Left kidney (tissue), 1 donor: ENCODE measurements at regions not wholly inside any gene's neighbourhood (a gene's known extent, or its start where the extent isn't known, plus 50 kb on each side); places are given as distances from the start of the nearest gene placed in this dataset.
"Not testable (repeated sequence)": the region's sequence is repeated elsewhere in the genome, so short reads cannot be mapped to it uniquely, and the experiment has no call there.

ENCODE experiments used
- DNase-seq: peaks from one replicate; pipeline ENCODE4 v3.0.0-alpha.2; 2013

DNA sequence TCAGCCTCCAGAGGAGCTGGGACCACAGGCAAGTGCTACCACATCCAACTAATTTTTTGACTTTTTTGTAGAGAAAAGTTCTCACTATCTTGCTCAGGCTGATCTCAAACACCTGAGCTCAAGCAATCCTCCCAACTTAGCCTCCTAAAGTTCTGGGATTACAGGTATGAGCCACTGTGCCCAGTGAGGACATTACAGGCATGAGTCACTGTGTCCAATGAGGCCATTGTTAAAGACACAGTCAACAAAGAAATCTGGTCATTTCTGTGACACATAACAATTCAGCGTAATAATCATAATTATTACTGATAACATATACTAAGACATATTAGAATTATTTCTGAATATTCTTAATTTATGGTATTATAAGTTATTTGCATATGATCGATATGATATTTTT lies 463.4 kb upstream of the NDN start:
- DNase-seq: no peak

DNA sequence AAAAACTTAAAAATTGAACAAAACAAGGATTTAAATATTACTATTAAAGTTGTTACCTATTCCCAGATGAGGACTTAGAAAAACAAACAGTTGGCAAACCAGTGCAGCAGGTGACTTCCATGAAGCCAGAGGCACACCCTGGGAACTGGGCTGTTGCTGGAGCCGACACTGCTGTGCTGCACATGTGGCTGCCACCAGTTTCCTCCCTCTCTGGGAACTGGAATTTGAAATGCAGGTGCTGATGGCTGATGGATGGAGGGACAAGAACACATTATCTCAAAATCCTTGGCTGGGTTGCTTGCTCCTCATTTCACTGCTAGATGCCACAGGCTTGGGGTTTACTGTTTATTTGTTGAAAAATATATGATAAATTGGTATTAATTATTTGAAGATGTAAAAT lies 471.2 kb upstream of the NDN start:
- DNase-seq: not testable (repeated sequence)

DNA sequence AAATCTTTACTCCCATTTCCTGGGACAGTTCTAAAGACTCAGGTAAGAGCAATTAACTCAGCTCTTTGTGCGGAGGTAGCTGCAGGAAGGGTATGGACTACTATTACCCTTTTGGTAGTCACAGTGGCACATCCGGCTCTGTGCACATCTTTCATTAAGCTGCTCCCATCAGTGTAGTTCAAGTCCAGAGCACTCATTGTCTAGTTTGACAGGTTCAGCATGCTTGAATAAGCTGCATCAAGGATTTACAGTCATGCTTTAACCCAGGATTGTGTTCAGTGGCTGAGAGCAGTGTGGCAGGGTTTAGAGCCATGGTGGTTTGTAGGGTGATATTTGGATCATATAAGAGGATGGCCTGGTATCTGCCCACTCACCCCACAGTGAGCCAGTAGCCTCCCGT lies 478.4 kb upstream of the NDN start:
- DNase-seq: not testable (repeated sequence)

DNA sequence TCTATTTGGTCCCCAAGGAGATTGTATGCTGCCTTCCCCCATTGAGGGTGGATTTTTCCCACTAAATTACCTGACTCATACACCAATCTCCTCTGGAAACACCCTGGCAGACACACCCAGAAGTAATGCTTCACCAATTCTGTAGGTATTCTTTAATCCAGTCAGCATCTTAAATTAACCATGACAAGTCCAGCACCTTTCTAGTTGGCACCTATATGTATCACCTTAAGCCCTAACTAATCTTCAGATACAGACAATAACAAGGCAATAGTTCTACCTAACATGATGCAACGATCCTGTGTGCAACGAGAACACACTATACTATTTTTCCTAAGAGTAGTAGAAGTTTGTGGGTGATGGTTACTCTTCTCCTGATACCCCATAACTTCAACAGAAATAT lies 473.3 kb upstream of the NPAP1 start:
- DNase-seq: not testable (repeated sequence)

DNA sequence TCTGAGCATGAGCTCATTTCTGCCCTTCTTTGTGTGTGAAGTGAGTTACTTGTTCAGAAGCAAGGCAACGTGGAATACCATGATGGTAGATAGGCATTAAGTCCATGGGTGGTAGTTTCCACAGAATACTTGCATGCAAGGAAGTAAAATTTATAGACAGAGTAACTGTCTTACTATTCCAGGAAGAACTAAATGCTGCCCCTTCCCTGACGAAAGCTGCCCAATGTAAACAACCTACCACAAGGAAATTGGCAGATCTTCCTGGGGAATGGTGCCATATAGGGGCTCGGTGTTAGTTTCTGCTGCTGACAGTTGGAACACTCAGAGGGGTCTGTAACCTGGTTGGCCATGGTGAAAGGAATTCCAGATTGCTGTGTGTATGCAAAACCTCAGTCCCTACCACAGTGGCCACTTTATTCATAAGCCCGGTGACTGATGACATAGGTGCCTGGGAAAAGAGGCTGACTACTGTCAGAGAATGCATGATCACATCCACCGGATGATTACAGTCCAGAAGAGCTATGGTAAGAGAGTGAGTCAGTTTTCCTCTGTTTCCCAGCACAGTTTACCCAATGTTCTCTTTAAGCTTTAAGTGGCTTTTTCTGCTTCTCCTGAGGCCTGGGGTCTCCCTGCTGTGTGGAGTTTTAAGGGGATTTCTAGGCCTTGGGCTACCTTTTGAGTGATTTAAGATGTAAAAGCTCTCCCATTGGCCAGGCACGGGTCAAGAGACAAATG lies 463.7 kb upstream of the NPAP1 start:
- not testable (repeated sequence) for DNase-seq

DNA sequence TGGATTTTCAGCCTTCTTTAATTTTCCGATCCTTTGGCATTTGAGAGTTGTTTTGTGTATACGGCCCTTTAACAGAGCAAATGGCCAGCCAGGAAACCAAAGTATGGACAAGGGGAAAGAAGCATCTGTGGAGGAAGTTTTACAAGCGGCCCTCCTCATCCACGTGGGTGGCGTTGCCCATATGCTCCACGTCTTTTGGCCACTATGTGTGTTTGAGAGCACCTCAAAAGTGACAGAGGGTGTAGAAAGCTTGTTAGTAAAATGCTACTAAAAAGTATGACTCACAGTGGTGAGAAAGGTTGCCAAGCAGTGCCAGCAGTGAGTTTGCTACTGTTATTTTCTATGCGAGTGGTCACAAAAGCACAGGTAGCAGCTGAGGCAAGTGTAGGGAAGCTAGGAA lies 451.8 kb upstream of the NPAP1 start:
- DNase-seq: no peak

DNA sequence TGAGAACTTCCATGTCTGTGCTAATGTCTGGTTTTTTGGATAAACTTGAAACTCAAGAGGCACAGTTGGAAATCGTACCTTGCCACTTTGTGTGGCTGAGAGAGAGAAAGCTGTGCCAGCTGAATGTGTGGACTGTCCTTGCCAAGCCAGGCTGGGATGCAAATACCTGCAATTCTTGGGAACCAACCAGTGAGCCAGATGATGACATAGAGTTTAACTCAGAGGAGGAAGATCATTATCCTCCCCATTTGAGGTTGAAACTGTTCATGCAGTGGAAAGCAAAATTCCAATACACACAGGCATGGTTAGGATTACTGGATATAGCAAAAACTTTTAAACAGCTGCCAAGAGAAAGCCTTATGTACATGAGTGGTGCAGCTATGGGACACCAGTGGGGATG lies 451.4 kb upstream of the NPAP1 start:
- DNase-seq: no peak

DNA sequence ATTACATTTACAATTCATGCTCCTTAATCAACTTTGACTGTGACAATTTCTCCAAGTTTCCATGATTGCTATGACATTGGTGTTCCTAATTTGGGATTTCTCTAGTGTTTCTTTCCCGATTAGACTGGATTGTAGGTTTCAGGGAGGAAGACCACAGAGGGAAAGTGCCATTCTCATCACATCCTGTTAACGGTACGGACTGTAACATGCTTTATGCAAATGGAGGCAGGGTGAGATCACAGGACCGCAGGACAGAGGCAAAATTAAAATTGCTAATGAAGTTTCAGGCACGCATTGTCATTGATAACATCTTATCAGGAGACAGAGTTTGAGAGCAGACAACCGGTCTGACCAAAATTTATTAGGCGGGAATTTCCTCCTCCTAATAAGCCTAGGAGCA lies 446.7 kb upstream of the NPAP1 start:
- DNase-seq: not testable (repeated sequence)

DNA sequence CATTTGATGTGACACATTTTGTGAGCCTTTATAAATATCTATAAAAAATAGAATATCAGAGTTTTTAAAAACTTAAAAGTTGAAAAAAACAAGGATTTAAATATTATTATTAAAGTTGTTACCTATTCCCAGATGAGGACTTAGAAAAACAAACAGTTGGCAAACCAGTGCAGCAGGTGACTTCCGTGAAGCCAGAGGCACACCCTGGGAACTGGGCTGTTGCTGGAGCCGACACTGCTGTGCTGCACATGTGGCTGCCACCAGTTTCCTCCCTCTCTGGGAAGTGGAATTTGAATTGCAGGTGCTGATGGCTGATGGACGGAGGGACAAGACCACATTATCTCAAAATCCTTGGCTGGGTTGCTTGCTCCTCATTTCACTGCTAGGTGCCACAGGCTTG lies 442.4 kb upstream of the NPAP1 start:
- DNase-seq: not testable (repeated sequence)

DNA sequence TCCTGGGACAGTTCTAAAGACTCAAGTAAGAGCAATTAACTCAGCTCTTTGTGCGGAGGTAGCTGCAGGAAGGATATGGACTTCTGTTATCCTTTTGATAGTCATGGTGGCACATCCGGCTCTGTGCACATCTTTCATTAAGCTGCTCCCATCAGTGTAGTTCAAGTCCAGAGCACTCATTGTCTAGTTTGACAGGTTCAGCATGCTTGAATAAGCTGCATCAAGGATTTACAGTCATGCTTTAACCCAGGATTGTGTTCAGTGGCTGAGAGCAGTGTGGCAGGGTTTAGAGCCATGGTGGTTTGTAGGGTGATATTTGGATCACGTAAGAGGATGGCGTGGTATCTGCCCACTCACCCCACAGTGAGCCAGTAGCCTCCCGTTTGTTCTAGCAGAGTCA lies 435.0 kb upstream of the NPAP1 start:
- not testable (repeated sequence) for DNase-seq

DNA sequence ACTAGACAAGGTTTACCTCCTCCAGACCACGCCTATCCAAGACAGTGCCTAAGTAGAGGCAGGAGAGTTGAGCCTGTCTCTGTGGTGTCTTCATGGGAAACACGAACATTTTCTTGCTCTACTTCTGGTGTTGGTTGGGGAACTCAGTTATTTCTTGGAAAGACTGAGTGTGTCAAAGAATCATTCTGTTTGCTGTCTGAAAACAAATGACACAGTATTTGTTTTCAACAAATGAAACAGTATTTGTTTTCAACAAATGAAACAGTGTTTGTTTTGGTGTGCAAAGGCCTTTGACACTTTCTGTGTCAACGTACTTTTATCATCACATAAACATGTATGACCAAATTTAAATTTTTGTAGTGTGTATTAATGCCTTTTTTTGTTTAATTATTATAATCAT lies 416.5 kb upstream of the NPAP1 start:
- not testable (repeated sequence) for DNase-seq

DNA sequence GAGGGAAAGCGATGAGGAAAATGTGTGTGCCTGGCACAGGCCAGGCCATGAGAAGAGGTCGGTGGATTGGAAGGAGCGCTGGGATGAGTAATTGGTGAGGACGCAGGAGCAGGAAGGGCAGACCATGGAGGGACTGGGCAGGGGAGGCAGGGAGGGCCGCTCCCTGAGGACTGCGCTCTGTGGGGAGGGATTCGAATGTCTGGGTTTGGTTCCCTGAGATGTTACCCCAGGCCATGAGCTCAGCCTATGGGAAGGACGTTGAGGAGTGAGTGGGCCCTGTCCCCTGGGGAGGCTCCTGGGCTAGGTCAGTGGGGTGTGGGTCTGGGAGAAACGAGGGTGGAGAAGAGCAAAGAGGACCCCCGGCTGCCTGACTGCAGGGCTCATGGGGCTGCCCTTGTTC lies 415.2 kb upstream of the NPAP1 start:
- not testable (repeated sequence) for DNase-seq

DNA sequence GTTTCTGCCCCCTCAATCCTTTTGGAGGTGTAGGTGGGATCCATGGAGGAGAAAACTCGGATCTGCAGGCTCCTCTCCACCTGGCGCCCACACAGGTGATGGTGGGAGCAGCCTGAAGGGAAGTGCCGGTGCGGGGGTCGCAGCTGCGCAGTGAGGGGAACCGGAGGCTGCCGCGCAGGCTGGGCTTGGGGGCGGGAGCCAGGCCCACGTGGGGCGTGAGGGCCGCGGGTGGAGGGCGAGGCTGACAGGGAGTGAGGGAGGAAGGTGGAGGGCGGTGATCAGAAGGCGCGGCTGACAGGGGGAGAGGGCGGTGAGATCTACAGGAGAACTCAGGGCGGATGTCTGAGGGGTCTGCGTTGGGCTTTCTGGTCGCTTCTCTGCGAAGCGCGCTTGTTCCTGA lies 414.7 kb upstream of the NPAP1 start:
- DNase-seq: not testable (repeated sequence)

DNA sequence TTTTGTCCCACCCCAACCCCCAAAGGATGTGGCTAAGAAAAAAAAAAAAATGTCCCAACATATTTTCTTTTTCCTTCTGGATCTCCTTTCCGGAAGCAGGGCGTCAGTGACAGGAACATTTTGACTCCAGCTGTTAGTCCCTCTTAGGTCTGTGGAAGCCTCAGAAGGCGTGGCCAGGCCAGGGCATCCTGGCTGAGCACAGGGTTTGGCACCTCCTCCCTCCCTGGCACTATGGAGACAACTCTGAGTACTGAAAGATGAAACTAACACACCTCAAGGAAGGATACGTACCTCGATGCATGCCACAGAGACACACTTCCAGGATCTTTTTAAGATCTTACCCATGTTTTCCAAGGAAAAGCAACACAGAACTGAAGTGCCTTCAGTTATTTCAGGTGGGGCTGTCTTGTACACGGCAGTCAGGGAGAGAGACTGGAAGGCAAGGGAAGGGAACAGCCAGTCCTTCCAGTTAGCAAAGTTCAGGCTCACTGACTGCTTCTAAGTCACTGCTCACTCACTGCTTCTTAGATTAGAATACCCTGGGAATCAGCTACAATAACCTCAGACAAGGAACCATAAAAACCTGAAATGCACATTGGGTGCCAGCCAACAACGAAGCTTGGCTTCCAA lies 406.9 kb upstream of the NPAP1 start:
- DNase-seq: not testable (repeated sequence)

DNA sequence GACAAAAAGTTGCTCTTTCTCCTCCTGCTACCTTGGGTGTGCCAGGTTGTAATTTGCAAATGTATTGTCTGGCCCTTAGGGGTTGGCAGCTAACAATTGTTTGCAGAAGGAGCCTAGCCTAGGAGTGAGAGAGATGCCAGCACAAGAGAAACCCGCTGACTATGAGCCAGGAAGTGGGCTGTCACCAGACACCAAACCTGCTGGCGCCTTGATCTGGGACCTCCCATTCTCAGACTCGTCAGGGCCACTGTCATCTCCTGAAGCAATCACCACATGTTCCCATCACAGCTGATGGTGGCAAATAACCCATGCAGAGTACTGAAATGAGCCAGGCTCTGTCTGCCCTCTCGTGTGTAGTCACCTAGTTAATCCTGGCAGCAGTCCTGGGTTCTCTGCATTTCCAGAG lies 406.4 kb upstream of the NPAP1 start:
- DNase-seq: no peak

DNA sequence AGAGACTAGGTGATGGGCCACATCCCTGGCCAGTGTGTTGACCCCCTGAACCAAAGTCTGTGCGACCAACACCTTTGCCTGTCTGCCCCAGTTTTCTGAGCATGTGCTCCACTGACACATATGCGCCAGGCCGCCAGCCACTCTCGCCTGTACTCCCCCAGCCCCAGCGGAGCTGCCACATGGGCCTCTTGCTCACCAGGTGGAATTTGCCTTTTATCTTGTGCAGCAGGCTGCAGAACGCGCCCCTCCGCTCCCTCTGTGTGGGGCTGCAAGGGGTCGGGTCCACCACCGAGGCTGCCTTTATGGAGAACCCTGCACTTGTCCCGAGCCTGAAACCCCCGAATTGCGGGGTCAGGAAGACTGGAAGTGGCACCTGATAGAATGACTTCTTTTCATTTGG lies 405.7 kb upstream of the NPAP1 start:
- no peak for DNase-seq

DNA sequence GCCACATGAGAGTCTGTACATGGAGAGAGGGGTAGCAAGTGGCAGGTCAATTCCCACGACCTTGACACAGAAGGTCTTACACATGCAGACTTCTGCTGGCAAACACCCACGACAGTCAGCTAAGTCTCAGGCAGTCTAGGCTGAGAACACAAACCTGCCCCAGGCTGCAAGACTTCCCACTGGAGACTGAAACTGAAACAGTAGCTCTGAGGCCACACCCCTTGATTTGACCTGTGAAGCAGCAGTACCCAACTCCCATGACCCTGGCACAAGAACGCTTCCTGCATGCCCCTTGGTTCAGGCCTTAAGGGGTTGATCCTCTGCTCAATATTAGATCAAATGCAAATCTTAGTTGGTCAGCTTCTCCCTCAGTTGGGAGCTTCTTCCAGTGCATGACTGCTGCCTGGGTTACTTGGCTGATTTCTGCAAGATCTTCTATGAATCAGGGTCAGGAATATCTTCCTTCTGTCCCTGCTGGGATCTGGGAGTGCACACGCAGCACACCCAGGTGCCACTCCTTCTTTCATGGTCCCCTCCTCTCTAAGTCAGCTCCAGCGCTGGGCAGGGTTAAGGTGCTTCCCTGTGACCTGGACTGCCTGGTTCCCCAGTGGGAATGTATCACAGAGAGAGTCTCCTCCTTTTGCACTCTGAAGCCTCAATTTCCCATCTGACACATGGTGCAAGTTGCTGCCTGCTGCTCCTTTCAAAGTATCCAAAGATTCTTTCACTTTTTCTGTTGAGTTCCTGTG lies 403.9 kb upstream of the NPAP1 start:
- DNase-seq: not testable (repeated sequence)

DNA sequence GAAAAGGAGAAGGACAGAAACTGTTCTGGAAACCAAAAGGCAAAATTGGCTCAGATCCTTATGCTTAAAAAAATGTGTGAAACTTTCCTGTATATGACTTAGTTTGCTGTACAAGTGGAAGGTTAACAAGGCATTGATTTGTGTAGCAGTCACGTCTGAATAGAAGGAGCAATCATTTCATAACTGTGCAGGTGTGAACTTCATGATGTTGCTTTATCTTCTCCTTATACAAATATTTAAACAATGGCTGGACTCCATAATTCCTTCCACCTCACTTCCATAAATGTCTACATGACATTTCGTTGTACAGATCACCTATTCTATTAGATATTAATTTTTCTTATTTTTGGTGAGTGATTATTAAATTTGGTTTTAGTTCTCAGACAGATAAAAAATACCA lies 382.7 kb upstream of the NPAP1 start:
- no peak for DNase-seq

DNA sequence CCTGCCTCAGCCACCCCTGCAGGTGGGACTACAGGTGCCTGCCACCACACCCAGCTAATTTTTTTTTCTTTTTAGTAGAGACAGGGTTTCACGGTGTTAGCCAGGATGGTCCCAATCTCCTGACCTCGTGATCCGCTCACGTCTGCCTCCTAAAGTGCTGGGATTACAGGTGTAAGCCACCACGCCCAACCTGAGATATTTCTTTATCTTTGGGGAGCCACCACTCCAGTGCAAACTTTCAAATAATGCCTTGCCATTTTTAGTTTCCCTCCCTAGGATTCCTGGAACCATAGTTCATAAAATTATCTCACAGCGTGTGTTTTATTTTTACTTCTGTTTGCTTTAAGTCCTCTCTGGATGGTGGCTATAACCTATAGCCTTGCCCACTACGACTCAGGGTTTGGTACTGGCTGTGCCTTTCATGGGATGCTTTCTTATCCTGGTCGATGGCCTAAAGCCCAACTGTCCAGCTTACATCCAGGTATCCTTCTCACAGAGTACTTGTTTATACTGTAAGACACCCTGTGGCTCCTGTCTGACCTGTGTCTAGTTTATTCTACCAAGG lies 374.7 kb upstream of the NPAP1 start:
- not testable (repeated sequence) for DNase-seq

DNA sequence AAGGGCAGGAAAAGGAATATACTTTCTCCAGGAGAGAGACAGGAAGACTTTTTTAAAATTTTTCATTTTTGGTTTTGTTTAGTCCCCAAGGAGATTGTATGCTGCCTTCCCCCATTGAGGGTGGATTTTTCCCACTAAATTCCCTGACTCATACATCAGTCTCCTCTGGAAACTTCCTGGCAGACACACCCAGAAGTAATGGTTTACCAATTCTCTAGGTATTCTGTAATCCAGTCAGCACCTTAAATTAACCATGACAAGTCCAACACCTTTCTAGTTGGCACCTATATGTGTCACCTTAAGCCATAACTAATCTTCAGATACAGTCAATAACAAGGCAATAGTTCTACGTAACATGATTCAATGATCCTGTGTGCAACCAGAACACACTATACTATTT lies 373.6 kb upstream of the NPAP1 start:
- not testable (repeated sequence) for DNase-seq

DNA sequence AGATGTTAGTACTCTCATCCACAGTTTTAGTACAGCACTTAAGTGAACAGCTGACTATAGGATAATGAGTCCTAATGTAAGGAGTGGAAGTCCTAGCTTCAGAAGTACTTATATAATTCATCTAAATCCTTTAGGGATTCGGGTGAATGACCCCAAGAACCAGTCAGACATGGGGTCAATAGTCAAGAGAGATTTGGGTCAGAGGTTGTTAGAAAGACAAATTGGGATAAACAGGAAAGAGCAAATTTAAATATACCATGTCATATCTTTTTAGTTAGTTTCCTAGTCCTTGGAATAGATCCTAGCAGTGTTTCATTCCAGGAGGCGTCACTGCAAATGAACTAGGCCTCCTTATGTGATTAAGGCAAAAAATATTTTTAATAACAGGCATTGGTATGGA lies 370.8 kb upstream of the NPAP1 start:
- not testable (repeated sequence) for DNase-seq

DNA sequence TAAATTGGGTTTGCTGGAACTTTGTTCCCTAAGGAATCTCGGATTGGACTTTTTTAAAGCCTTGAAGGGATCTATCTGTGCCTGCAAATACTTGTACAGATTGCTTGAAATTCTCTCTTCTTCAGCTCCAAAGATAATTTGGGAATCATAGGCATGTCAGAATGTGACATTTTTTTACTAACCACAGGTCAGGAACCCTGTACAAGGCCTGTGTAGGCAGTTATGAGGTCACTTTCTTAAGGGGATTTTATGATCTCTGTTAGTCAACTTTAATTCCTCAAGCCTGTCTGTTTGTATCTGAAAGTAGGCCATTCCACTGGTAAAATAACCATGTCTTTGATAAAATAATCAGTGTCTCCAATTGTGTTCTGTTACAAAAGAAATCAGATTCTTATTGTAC lies 369.9 kb upstream of the NPAP1 start:
- DNase-seq: not testable (repeated sequence)

DNA sequence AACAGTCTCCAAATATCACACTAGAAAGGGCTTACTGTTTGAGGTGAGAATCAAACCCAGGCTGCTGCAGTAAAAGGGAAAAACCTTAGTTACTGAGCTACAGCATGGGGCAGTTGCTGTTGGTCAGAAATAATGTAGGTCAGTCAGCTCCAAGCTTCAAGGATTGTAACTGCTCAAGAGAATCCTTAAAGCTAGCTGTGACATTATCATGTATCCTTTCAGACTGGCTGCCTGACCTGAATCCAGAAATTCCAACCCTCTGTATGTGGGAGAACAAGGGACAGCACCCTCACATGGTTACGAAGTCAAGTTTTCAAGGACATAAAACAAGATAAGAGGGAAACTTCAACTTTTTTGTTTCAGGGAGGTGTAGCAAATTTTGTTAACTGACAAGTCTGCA lies 365.9 kb upstream of the NPAP1 start:
- not testable (repeated sequence) for DNase-seq
